ENCODE measurements at regions not wholly inside any gene's neighbourhood (a gene's known extent, or its start where the extent isn't known, plus 50 kb on each side); places are given as distances from the start of the nearest gene placed in this dataset.
"Not testable (repeated sequence)": the region's sequence is repeated elsewhere in the genome, so short reads cannot be mapped to it uniquely, and the experiment has no call there.

GRCh38 chr3:192968901-192969300 is 51.2 kb upstream of the MB21D2 start:
- H3K4me3 ChIP-seq (ENCODE audit: control insufficient read depth, low read depth, low read length); DNase-seq (ENCODE audit: low read depth): not testable (repeated sequence)

- no peak for DNase-seq (ENCODE audit: low read depth)
- no peak overlapping the region for H3K4me3 ChIP-seq (ENCODE audit: control insufficient read depth, low read depth, low read length)
- no peak for TF ChIP-seq CTCF (conservative IDR thresholded peaks at IDR 0.05; ENCODE audit: control insufficient read depth, insufficient read depth, low read depth, low read length)
These were observed 63.0 kb upstream of the MB21D2 start for GRCh38 chr3:192980632-192981031.

GRCh38 chr3:192986379-192986778 is 68.7 kb upstream of the MB21D2 start:
- H3K4me3 ChIP-seq (ENCODE audit: control insufficient read depth, low read depth, low read length): no peak overlapping the region
- DNase-seq (ENCODE audit: low read depth): no peak
- TF ChIP-seq CTCF (conservative IDR thresholded peaks at IDR 0.05; ENCODE audit: control insufficient read depth, insufficient read depth, low read depth, low read length): no peak

- no peak for TF ChIP-seq CTCF (conservative IDR thresholded peaks at IDR 0.05; ENCODE audit: control insufficient read depth, insufficient read depth, low read depth, low read length)
- DNase-seq (ENCODE audit: low read depth): no peak
- H3K4me3 ChIP-seq (ENCODE audit: control insufficient read depth, low read depth, low read length): no peak overlapping the region
These were observed 73.7 kb upstream of the MB21D2 start for GRCh38 chr3:192991356-192991755.

GRCh38 chr3:192992361-192992760 is 74.7 kb upstream of the MB21D2 start:
- no peak for TF ChIP-seq CTCF (conservative IDR thresholded peaks at IDR 0.05; ENCODE audit: control insufficient read depth, insufficient read depth, low read depth, low read length)
- DNase-seq (ENCODE audit: low read depth): no peak
- H3K4me3 ChIP-seq (ENCODE audit: control insufficient read depth, low read depth, low read length): no peak overlapping the region

- DNase-seq (ENCODE audit: low read depth): no peak
- no peak for TF ChIP-seq CTCF (conservative IDR thresholded peaks at IDR 0.05; ENCODE audit: control insufficient read depth, insufficient read depth, low read depth, low read length)
These were observed 75.8 kb upstream of the MB21D2 start for GRCh38 chr3:192993411-192993810.

GRCh38 chr3:193001113-193001512 is 83.5 kb upstream of the MB21D2 start:
- not testable (repeated sequence) for H3K4me3 ChIP-seq (ENCODE audit: control insufficient read depth, low read depth, low read length); DNase-seq (ENCODE audit: low read depth)

More at GRCh38 chr3:192993411-192993810, 75.8 kb upstream of the MB21D2 start:
- no peak overlapping the region for H3K4me3 ChIP-seq (ENCODE audit: control insufficient read depth, low read depth, low read length)

GRCh38 chr3:193003624-193004023 is 86.0 kb upstream of the MB21D2 start:
- not testable (repeated sequence) for DNase-seq (ENCODE audit: low read depth); H3K4me3 ChIP-seq (ENCODE audit: control insufficient read depth, low read depth, low read length)

- DNase-seq (ENCODE audit: low read depth): no peak
- no peak overlapping the region for H3K4me3 ChIP-seq (ENCODE audit: control insufficient read depth, low read depth, low read length)
- TF ChIP-seq CTCF (conservative IDR thresholded peaks at IDR 0.05; ENCODE audit: control insufficient read depth, insufficient read depth, low read depth, low read length): no peak
These were observed 91.0 kb upstream of the MB21D2 start for GRCh38 chr3:193008654-193009053.
